Limb (tissue), 2 donors: ENCODE measurements at regions not wholly inside any gene's neighbourhood (a gene's known extent, or its start where the extent isn't known, plus 50 kb on each side); places are given as distances from the start of the nearest gene placed in this dataset.
A peak's percentile ranks its signal among the peaks of the same experiment; 100 is the strongest.

Experiments used
- DNase-seq, 2 donors: peaks; one replicate each; pipeline ENCODE4 v3.0.0-alpha.2; 2016; ENCODE audit errors: extremely low spot score in 2 of 2

DNA sequence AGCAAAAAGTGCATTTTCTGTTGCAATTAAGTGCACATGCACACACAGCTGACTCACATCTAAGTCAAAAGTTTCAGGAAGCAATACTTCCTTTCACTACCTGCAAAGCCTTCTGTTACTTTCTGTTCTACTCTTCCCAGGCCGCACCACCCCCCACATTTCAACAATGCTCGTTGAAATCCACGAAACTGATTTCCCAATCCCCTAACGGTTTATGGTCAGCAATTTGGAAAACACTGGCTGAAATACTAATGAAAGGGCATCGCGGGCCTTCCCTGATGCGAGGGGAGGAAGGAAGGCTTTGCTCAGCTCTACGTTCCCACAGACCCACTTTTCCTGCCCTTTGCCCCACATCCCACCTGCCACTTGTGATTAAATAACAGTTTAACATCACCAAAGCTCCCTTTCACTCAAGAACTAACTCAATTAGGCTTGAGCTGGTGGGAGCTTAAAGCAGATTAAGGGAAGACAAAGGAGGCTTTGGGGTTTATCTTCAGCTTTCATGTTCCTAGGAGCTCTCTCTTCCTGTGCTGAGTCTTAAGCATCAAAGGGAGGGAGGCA is 243.2 kb upstream of the RAB4A start:
- no peak for DNase-seq

- DNase-seq: no peak
Observed at GRCh38 chr1:229028544-229028943, 242.4 kb upstream of the RAB4A start.

DNA sequence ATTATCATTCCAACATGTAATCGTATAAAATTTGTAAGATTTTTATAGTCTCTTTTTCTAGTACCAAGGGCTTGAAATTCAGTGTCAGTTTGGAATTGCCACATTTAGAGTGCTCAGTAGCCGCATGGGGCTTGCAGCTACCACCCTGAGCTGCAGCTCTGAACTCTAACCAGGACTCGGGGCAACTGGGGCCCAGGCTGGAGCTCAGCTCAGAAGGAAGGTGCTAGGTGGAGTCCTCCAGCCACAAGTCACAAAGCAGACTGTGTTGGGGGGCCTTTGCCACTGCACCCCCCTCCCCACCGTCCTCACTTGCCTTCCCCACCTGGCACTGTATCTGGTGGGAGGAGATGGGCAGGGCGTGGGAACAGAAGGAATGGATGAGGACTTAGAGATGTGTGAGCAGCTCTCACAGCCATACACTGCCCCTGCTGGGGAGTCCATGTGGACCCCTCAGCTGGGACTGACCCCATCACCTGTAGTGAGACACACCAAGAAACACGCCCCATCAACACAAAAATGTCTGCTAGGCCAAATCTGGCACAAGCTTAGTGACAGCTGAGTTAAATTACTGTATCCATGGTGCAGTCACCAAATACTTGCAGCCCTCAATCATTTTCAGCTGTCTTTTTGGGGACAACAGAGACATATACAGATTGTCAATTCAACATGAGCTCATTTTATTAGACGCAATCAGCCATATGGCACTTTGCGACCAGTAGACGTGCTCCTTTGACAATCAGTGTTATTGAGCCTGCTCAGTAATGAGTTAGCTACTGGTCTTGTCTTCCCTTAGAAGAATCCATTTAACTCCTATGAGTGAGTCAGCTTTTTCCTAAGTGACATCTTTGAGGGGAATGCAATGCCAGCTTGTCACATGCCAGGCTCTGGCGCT is 241.7 kb upstream of the RAB4A start:
- no peak for DNase-seq

- no peak for DNase-seq
Observed at GRCh38 chr1:229029879-229030235, 241.1 kb upstream of the RAB4A start.

DNA sequence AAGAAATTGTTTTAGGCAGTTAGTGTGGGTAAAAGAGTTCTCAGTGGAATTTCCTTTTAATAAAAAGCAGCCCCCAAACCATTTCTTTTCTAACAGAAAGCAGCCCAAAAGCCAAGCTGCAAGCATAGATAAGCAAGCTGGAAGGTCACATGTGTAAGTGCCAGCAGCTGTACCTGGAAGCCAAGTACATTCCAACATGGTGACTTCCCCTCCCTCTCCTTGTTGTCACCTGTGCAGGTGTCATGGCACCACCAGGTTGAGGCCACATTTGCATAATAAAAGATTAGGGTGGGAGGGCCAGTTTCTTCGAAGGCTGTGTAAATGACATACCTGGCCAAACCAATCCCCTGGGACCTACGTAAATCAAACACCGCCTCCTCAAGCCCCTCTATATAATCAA is 240.3 kb upstream of the RAB4A start:
- no peak for DNase-seq

- no peak for DNase-seq
Observed at GRCh38 chr1:229031061-229031460, 239.8 kb upstream of the RAB4A start.

DNA sequence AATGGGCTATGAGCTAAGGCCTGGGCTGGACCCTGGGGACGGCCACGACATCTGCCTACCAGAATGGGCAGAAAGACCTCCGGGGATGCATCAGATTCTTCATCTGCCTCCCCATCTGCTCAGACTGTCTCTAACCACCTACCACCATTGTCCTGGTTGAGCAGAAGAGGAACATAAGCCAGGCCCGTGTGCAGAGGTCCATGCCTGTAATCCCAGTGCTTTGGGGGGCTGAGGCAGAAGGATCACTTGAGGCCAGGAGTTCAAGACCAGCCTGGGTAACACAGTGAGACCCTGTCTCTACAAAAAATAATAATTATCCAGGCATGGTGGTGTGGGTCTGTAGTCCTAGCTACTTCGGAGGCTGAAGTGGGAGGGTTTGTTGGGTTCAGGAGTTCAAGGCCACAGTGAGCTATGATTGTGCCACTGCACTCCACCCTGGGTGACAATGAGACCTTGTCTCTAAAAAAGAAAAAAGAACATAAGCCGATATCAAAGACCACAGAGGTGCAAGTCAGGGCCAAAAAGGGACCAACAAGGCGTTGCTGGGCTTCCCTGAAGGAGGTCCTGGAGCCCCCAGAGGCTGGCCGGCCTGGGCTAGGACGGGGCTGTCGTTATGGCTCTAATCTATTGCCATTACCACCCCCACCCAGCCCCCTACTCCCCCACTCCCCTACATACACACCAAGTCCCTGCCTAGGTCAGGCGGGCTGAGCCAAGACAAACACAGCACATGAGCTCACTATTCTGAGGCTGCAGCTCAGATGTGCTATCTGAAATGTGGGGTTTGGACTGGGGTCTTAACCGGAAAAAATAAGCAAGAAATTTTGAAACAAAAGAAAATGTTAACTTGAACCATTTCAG is 239.2 kb upstream of the RAB4A start:
- no peak for DNase-seq

GRCh38 chr1:229032375-229032774 is 238.5 kb upstream of the RAB4A start:
- peak in 1 of 2 donors; percentile 71 for DNase-seq

- no peak for DNase-seq
Observed at GRCh38 chr1:229033480-229033879, 237.4 kb upstream of the RAB4A start.

DNA sequence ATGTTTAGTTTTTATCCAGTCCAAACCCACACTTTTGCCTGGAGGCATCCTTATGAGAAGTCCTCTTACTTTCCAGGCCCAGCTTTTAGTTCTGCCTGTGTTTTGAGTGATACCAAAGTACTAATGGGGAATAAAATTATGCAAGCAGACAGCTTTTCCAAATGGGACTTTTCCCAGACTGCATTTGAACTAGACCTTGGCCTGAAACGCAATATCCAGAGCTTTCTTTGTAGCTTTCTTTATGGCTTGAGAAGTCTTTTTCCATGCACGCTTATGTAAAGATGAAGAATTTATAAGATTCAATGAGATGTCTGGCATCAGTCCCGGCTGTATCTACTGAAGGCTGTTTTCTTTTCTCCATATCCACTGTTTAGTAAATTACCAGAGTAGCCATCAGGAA is 236.6 kb upstream of the RAB4A start:
- peak in 1 of 2 donors; percentile 81 for DNase-seq

DNA sequence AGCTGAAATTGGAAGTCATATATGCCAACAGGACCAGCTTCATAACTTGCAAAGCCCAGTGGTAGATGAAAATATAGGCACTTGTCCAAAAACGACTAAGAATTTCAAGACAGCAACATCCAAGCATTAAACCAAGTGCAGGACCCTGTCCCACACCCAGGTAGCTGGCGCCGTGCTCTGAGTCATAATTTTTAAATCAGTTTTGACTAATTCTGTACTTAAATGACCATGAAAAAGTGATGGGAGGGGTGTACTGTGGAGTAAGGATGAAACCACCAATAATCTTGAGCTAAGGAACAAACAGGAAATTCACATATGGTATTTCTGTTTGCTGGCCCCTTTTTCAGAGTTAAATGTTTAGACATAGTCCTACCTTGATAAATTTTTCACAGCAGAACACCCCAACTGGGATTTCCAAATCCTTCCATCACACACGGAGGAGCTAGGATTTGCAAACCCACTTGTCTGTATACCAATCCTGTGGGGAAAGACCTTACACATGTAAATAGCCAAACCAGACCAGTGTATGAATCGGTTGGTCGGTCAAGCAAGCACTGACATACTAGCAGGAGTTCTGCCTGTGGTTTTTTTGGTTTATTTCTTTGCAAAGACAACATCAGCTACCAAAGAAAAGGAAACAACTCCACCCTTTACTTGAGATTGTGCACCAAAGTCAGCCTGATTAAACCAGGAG is 235.7 kb upstream of the RAB4A start:
- no peak for DNase-seq

DNA sequence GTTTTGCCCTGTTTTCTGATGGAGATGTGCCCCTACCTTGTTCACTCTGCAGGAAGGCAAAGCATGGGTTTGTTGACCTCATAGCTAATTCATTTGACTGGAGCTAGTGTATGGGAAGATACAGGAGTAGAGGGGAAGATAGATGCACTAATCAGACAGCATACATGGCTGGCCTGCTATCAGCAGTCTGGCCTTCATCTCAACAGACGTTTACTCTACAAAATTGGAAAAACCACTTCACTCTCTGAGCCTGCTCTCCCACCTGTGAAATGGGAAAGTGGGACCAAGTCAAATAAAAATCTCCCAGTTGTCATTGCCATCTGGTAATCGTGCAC is 235.2 kb upstream of the RAB4A start:
- DNase-seq: no peak

DNA sequence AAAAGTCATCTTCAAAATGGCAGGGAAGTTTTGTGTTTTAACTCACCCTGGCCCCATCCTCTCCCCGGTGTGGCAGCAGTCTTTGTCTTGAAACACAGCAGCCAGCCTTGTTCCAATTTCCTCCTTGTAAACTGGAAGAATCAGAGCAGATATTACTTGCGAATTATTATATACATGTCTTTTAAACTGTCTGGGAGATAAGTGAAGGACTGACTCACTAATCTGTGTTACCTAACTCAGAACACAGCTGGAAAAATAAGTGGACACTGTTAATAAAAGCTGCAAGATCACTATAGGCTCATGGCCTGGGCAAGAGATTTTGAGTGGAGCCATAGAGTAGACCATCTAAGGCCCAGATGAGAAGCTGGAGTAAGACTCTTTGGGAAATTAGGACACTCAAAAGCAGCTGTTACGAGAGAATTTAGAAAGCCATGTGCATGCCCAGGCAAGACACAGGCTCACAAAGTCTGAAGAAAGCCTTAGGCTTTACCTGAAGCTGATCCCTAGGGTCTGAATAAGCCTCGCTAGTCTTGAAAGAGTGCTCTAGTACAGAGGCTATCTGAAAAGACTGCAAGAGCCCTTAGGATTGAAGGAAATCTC is 233.0 kb upstream of the RAB4A start:
- DNase-seq: no peak

DNA sequence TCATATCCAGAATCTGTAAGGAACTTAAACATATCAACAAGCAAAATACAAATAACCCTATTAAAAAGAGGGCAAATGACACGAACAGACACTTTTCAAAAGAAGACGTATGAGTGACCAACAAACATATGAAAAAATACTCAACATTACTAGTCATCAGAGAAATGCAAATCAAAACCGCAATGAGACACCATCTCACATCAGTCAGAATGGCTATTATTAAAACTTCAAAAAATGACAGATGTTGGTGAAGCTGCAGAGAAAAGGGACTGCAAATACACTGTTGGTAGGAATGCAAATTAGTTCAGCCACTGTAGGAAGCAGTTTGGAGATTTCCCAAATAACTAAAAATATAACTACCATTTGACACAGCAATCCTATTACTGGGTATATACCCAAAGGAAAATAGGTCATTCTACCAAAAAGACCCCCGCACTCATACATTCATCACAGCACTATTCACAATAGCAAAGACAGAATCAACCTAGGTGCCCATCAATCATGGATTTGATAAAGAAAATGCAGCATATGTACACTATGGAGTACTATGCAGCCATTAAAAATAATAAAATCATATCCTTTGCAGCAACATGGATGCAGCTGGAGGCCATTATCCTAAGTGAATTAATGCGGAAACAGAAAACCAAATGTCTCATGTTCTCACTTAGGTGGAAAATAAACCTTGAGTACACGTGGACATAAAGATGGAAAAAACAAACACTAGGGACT is 230.1 kb upstream of the RAB4A start:
- no peak for DNase-seq

- no peak for DNase-seq
Observed at GRCh38 chr1:229041946-229042345, 229.0 kb upstream of the RAB4A start.

DNA sequence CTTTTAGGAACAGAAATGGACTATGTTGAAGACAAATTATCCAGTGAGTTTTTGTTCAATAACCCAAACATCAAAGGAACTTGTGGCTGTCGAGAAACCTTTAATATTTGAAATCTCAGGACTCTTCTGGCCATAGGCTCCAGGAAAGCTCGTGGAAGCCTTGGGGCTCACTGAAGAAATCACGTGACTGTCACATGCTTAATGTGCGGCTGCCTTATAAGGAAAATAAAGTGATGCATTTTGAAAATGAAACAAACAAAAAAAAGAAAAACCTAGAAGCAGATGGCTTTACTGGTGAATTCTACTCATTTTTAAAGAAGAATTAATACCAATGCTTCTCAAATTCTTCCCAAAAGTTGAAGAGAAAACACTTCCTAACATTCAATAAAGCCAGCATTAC is 228.4 kb upstream of the RAB4A start:
- no peak for DNase-seq

GRCh38 chr1:229043115-229043514 is 227.8 kb upstream of the RAB4A start:
- DNase-seq: no peak

DNA sequence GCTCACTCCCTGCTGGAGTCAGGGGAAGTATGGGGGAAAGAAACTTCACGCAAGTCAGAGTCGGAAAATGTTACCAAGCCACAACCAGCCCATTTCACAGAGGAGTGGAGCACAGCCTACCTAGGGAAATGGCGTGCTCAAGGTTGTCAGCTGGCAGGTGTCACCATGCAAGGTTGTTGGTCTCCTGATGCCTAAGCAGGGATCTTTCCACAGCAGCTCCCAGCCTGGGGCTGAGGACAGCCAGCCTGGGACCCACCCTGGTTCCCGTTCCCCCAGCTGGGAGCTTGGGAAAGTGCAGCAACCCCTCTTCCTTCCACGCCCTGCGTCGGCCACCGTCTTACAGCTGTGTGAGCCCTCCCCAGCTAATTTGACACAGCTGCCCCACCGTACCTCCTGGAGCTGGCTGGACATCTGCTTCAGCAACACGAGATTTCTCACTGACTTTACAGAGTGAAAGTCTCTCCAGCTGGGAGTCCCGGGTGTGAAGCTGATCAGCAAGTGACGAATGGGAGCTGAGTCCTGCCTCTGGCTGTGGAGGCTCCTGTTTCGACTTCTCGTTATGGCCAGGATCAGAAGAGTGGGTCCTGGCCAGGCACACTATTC is 224.6 kb upstream of the RAB4A start:
- peak in 1 of 2 donors; percentile 21 for DNase-seq

- DNase-seq: no peak
Observed at GRCh38 chr1:229047161-229047839, 223.6 kb upstream of the RAB4A start.
